Activated CD4-positive, alpha-beta T cell treated with anti-CD3 and anti-CD28 coated beads, Interleukin-2, amount 50 U/mL, for 16 hours (primary cell): ENCODE measurements at regions not wholly inside any gene's neighbourhood (a gene's known extent, or its start where the extent isn't known, plus 50 kb on each side); places are given as distances from the start of the nearest gene placed in this dataset.
"Not testable (repeated sequence)": the region's sequence is repeated elsewhere in the genome, so short reads cannot be mapped to it uniquely, and the experiment has no call there.

ENCODE experiments used
- DNase-seq: peaks from one replicate; pipeline ENCODE4 v3.0.0-alpha.2; 2020

DNA sequence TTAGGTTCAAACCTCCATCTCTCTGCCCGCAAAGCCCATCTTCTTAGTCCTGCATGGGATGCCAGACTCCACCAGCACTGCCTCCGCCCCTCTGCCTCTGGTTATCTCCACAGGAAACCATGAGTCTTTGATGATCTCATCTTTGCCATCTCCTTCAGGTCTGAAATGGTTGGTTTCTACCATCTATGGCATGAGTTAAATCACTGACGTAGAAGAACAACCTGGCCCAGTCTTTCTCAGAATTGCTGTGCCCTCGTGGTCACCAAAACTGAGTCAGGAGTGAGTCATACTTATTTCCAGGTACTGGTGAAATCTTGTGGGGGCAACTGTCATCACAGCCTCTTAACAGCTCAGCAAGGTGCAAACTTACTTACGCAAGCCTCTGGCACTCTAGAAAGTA, 468.7 kb upstream of the C16orf82 start:
- DNase-seq = peak; percentile 95

DNA sequence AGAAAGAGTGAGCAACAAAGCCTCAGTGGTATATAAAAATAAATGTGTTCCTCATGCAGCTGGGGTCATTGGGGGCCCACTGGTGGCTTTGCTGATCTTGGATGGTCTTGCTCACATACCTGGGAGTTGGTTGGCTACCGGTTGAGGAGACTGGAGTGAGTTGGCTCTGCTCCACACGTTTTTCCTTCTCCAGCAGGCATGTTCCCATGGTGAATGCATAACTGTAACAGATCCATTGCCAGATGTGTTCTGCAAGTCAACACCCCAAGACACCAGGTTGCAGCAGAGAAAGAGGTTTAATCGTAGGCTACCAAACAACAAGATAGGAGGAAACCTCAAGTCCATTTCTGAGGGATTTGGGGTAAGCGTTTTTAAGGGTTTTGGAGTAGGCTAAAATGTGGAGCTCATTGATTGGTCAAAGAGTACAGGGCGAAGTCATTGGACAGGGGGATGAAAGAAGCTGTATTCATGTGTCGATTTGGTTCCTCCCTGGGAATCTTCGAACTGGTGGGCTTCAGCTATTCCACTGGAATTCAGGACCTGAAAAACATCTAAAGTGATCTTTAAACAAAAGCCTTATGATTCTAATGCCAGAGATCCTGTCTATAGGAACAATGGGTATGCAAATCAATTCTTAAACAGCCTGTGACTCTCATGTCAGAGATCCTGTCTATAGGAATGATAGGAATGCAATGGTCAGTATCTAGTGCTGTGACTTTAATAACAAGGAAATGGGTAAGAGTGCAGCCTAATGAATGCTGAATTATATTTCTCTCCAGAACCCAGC, 467.5 kb upstream of the C16orf82 start:
- DNase-seq = no peak

DNA sequence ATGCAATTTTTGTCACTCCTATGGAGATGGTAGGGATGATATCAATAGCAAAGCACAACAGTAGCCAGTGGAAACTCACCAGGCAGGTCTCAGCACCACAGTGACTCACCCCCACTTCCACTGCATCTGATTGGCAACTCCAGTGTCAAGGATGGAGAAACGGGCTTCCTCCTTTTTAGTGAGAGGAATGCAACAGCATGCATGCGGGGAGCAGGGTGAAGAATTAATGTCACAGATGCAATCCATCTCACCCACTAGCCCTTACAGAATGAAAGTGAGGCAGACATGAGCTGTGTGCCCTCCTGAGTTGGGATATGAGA, 467.0 kb upstream of the C16orf82 start:
- DNase-seq = peak; percentile 18

GRCh38 chr16:26601335-26601734, 465.4 kb upstream of the C16orf82 start:
- DNase-seq = no peak

DNA sequence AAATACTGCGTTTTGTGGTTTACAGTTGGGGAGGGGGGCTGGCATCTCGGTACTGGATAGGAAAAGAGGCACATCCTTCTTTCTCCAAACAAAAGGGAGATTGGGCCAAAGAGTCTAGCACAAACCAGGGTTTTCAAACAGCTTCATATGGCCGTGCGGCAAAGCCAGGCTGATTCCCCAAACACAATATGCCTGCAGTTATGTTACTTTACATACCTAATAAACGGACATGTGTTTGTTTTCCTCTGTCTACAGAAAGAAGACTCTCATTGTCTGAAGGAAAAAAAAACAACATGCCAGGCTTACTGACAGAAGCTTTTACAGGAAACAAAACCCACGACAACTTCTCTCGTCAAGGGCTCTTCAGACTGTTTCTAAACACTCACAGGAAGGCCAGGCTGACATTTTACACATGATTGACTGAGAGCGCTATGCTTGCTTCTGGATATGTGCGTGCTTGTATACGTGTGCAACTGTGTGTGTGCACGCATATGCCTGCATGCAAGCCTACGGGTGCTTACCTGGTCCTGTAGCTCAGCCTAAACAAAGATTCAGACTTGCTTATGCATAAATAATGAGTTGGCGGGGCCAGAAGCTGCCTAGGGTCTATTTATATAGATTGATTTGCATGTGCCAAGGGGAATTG, 461.0 kb upstream of the C16orf82 start:
- DNase-seq = no peak

DNA sequence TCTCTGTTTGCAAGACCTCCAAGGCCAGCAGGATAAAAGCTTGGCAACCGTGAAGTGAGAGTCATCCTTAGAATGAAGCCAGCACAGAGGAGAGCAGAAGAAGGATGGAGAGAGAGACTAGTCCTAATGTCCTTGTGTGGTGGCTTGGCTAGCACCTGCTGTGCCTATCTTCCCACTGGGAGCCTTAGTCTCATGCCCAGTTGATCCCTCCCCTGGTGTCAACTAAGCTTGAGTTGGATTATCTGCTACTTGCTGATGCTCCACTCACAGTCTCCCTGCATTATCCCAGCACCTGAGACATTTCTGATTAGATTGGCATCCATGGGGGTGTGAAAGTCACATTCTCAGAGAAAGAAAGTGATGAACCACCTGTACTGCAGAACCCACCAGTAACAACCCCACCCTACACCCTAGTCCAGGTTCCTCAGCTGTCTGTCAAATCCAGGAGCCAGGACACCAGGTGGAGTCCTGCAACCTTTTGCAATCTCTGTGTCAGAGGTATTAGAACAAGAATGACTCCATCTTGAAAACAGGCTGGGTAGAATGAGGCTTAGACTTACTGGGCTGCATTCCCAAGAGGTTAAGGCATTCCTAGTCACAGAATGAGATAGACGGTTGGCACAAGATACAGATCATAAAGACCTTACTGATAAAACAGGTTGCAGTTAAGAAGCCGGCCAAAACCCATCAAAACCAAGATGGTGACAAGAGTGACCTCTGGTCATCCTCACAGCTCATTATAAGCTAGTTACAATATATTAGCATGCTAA, 460.2 kb upstream of the C16orf82 start:
- no peak for DNase-seq

DNA sequence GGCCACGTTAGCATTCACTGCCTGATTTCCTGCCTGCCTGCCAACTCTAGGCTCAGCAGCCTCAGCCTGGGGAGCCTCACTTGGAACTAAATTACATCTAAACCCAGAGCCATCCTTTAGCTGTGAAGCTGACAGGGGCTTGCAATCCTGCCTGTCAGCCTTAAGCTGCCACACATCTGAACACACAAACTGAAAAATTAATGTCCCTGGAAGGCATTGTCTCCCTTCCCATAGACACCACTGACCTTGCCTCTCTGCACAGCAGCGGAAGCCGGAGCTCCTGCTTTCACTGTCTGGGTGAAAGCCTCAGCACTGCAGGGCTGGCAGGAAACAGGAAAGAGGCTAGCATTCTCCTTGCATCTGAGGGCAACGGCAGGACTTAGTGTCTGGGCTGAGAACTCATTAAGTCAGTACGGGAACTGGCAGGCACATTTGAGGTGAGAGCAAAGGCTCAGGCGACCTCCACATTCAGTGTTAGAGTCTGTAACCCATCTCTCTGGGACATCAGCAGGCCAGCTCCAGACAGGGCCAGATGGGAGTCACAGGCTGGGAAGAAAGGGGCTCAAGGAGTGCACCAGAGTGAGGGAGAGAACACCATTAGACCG, 452.4 kb upstream of the C16orf82 start:
- DNase-seq = no peak

DNA sequence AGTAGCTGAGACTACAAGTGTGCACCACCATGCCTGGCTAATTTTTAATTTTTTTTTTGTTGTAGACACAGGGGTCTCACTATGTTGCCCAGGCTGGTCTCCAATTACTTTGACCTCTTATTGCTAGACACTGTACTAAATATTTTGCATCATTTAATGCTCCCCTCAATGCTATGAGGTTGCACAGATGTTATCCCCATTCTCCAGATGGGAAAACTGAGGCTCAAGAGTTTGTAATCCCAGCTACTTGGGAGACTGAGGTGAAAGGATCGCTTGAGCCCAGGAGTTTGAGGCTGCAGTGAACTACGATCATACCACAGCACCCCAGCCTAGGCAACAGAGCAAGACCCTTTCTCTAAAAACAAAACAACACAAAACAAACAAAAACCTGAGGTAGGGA, 443.3 kb upstream of the C16orf82 start:
- no peak for DNase-seq

DNA sequence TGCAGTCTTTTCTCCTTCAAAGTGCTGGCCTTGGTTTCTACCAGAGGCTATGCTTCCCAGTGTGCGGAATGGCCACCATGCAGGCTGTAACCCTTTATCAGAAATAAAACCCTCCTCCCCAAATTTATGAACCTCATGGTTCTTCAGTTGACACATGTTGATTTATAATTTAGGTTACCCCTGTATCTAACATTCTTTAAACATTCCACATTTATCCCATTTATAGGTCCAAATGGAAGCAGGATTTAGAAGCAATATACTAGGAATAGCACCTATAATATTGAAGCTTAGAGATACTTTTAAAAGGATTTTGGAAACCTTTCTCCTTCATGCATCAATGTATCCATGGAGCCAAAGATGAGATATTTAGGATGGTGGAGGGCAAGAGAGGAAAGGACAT, 438.8 kb upstream of the C16orf82 start:
- DNase-seq = no peak

GRCh38 chr16:26631365-26631764, 435.4 kb upstream of the C16orf82 start:
- DNase-seq = not testable (repeated sequence)

- no peak for DNase-seq
Measured at GRCh38 chr16:26642047-26642664, 424.6 kb upstream of the C16orf82 start.

DNA sequence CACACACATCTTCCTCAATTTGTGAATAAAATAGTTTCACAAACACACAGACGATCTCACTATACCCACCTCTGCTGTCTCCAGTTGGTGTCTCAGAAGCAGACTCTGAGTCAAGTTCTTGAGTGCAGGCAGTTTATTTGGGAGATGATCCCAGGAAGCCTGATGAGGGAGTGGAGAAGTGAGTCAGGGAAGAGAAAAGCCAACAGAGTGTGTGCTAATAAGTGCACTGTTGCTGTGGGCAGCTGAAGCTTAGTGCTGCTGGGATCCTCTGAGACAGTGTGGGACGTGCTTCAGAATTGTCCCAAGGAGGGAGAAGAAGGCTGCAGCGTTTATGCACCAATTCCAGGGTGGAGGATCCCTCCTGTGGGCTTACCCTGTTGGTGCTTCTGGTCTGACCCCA, 423.2 kb upstream of the C16orf82 start:
- no peak for DNase-seq

DNA sequence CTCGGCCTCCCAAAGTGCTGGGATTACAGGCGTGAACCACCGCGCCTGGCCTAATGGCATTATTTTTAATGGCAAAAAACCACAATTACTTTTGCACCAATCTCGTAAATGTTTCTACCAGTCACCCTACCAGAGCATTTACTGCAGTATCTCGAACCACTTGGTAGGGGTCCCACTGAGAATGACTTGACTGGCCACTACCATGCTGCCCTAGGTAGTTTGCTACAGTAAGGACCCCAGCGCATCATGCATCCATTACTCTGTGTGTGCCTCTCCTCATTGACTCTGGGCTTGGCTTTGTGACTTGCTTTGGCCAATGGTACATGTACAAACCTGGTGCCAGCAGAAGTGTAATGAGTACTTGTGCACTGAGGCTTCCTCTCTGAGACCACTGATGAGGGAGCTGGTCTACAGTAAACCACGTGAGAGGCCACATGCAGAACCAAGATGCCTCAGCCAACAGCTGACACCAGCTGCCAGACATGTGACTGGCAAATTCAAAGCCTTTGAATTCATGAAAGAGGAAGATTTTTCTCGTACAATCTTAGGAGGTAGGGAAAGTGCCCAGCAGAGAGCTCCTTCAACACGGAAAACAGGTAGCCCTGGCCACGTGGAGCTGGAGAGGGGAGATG, 421.7 kb upstream of the C16orf82 start:
- DNase-seq = peak; percentile 20

DNA sequence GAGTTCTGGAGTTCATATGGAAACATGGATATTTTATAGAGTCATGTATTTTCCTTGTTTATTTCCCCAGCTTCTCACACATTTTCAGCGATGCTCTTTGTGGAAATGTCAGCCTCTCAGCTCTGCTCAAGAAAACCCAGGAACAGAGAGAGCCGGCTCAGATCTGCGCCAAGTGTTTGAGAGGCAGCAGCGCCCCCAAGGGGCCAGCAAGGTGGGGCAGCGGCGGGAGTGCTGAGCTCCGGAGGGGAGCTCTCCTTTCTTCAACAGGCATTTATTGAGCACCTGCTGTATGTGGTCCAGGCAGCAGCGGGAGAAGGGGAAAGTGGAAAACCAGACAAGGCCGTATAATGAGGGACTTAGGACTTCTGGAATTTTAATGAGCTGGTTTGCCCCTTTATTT, 421.1 kb upstream of the C16orf82 start:
- peak; percentile 49 for DNase-seq

- DNase-seq = no peak
Measured at GRCh38 chr16:26647870-26648269, 418.9 kb upstream of the C16orf82 start.

DNA sequence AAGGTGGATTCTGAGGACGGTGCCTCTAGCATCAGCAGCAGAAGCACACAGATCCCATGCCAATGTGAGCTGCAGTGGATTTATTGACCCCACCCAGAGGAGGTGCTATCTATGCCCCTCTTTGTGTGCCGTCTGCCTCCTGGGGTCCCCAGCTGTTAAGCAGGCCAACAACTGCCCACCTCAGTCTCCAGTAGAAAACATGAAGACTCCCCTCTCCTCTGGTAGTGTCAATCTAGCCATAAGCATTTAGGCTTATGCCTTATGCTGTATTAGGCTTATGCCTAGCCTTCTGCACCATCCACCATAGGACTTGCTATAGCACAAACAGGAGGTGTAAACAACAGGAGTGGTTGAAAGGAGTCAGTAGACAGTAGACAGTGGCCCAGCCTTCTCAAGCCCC, 417.9 kb upstream of the C16orf82 start:
- no peak for DNase-seq

DNA sequence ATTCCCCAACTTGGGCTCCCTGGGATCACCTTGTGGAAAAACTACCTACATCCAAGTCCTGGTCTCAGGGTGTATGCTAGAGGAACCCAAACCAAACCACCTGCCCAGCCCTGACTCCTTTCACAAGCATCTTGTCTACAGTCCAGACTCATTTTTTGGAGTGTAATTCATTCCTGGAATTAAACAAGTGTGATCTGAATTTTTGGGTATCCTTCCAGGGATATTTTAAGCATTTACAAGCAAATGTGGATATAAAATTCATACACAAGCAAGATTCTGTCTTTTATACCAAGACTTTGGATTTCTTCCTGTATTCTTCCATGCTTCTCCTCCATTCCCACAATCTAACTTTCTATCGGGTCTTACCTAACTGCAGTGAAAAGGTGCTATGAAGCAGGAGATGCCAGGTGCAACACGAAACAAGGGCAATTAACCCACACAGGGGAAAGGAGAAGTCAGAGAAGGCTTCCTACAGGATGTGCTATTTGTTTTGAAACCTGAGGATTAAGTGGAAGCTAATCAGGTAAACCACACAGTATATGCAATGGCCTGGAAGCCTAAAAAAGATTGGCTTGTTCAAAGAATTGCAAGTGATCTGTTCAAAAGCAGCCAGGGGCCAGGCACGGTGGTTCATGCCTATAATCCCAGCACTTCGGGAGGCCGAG, 417.2 kb upstream of the C16orf82 start:
- DNase-seq = no peak

- DNase-seq = no peak
Measured at GRCh38 chr16:26651464-26651863, 415.3 kb upstream of the C16orf82 start.

- DNase-seq = no peak
Measured at GRCh38 chr16:26651884-26652283, 414.8 kb upstream of the C16orf82 start.

GRCh38 chr16:26658486-26658885, 408.2 kb upstream of the C16orf82 start:
- no peak for DNase-seq

DNA sequence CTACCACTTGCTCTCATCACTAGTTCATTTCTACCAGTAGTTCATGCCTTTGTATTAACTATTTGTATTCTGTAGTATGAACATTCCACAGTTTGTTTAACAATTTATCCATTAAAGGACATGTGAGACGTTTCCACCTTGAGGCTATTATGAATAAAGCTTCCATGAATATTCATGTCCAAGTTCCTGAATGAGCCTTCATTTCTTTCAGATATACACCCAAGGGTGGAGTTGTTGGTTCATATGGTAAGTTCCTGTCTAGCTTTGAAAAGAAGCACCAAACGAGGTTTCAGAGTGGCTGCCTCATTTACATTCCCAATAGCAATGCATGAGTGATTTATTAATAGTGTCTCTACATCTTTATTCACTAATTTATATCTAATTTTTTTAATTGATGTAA, 407.8 kb upstream of the C16orf82 start:
- DNase-seq = no peak

DNA sequence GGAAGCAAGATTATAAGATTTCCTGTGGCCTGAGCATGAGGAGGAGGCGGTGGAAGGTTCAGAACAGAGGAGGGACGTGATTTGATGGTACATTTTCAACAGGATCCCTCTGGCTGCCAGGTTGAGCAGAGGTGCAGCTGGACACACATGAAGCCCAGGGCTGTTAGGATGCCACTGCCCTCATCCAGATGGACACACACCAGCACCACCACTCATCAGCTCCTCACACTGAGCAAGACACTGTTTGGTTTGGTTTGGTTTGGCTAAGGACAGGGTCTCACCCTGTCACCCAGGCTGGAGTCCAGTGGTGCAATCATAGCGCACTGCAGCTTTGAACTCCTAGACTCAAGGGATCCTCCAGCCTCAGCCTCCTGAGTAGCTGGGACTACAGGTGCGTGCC, 402.6 kb upstream of the C16orf82 start:
- DNase-seq = no peak
